HG03469 (cell line): ENCODE measurements at regions not wholly inside any gene's neighbourhood (a gene's known extent, or its start where the extent isn't known, plus 50 kb on each side); places are given as distances from the start of the nearest gene placed in this dataset.

ENCODE experiments used
- ATAC-seq: cut with Tn5 transposase; IDR thresholded peaks from one replicate; pipeline ENCODE4 v1.9.1; 2021; ENCODE audit warnings: mild to moderate bottlenecking, moderate library complexity, moderate number of reproducible peaks; ENCODE audit not compliant: unreplicated experiment

DNA sequence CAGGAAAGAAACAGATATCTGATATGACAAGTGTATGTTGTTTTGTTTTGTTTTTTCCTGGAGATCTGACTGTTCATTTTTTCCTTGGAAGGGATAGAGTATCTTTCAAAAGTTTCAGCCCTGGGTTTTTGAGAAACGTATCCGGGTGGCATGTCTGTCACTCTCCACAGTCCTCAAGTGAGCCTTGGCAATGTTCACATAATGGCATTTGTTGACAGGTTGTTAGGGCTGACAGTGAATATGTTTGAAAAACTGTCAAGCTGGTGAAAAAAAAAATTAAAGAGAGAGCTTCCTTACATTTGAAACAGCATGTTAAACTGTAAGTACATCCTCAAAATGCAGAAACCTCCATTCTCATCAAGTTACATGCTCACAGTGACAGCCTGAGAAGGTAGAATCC is 113.0 kb upstream of the DYNLRB2 start:
- ATAC-seq: no peak

DNA sequence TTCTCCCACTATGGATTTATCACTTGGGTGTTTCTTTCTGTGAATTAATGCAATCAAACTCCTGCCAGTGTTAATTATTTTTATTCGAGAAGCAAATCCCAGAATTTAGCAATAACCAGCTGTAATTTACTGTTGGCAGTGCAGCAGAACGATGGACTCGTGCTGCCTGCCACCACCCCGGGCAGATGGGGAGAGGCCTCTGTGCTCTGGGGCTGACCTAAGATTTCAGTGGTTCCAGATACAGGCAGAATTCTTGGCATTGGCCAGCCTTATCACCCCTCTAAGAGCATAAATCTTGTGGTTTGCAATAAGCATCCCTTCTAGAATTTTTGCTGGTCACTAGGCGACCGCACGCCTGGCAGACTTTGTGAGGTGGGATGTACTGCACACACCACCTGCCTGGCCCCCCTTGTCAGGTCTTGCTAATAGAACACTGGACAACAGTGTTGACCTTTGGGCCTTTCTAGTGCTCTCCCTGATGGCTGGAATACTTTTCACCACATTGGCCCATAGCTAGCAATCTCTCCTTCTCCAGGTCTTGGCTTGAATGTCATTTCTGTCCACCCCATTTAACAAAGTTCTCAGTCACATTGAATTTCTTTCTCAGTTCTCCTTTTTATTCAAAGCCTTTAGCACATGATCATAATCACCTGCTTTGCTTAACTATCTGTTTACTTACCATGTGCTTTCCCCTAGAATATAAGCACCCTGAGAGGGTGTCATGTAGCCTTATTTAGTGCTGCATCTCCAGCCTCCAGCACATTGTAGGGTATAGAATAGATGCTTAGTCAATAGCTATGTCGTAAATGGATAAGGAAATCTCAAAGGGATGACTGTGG is 122.1 kb upstream of the DYNLRB2 start:
- ATAC-seq: no peak

DNA sequence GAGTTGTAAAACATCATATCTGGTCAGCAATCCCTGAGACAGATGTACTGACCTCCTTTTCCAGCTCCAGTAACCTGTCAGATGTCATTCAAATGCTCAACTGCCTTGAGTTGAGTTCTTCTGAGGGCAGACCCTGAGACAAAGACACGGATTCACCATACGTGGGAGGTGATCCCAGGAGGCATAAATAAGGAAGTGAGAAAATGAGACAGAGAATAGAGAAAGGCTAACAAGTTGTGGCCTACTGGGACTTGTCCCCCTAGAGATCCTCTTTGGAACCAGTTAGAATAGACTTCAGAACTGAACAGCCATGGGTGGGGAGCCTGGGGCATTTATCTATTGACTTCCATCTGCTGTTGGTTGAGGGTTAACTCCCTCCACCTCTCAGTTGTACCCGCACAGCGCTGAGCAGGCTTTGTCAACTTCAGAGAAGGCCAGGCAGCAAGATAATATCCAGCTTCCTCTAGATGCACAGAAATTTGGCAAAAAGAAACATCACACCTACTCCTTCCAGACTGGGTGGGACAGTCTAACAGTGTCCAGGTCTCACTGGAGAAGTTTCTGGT is 123.0 kb upstream of the DYNLRB2 start:
- no peak for ATAC-seq

DNA sequence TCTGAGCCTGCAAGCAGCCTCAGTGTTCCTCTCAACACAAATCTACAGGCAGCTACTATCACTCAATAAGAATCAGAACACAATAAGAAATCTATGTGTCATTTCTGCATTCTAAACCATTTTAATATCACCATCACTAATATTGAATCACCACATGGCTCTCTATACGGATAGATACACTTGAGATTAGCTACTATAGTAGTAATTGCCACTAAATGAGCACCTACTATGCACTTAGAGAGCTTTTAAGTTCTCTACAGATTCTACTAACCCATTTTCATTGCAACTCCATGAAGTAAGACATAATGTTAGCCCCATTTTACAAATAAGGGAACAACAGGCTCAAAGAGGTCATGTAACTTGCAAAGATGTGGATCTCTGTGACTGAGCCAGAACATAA is 132.8 kb upstream of the DYNLRB2 start:
- ATAC-seq: no peak

DNA sequence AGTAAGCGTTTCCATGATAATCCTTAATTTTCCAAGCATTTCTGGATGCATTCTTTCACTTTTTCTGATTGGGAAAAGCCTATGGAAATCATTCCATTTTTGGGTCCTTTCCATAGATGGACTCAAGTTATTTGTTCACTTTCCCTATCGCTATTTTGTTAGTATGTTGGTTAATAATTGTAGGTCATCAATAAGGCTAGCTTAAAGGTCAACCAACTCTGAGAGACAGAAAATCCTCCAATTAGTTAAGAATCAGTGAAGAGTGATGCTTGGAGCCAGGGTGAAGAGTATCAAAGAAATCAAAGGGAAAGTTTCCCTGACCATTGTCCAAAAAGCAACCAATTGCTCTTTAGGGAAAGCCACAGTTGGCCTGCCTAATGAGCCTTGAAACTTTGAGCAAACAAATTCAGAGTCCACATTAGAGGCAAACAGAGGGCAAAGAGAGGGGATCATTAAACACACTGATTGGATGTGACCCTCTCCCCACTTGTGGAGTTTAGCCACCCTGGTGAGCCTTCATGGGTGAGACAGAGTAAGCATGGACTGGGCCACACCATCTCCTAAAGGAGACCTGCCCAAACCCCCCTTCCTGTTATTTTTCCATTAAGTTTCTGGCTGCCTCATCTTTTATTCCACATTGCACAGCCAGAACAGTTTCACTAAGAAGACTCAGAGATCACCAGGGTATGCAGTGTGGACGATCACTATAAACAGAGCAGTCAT is 133.4 kb upstream of the DYNLRB2 start:
- no peak for ATAC-seq

DNA sequence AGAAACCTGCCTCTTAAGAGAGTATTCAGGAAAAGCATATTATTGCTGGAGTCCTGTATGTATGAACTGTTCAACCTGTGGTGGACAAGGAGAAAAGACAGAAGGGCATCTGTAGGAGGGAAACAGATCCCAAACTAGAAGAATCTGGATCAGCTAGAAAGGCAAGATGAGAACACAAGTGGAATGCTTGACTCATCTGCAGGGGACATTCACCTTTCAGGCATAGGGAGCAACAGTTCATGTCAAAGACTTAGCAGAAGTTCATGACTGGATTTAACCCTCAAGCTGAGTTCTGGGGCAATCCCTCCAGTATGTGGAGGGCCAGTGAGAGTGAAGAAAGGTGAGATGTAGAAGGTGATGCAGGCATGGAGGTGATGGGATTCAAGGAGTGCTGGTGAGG is 135.9 kb upstream of the DYNLRB2 start:
- ATAC-seq: no peak

DNA sequence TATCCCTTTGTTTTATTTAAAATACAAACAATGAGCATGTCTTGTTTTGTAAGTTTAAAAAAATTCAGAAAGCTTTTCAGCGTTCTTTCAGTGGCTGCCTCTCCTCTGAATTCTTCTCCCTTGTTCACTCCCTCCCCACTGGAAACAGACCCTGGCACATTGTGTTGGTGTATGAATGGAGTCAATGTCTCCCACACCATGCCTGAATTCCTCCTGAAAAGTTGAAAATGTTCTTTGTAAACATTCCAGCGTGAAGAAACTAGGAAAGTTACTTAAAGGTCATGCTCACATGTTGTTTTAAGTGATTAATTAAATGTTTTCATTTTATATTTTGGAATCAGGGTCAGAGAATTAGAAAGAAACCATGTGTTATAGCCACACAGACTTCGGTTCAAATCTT is 136.9 kb upstream of the DYNLRB2 start:
- ATAC-seq: no peak

DNA sequence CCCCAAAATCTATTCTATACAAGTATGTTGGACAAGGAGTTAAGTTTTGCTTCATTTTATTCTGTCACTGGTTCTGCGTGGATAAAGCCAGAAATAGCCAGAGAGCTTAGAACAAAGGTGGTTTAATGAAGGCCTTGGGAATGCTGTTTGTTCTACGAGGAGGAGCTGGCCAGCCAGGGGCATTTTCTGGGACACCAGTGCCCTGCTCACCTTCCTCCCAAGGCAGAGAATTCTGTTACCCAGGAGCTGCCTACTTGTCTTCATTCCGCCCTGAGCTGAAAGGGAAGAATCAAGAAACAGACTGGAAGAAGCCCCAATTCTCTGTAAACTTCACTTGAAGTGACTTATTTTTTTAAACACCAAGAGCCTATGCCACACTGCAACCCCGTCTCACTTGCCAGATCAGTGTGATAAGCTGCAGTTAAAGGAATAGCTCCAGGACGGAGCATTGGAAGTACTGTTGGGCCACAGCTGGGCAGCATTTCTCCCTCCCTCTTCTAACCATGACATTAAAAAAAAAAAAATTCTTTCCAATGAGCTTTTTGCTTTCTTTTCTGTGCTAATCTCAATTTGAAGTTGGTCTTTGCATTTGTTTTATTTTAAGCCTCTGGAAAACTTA is 149.8 kb upstream of the DYNLRB2 start:
- ATAC-seq: no peak

DNA sequence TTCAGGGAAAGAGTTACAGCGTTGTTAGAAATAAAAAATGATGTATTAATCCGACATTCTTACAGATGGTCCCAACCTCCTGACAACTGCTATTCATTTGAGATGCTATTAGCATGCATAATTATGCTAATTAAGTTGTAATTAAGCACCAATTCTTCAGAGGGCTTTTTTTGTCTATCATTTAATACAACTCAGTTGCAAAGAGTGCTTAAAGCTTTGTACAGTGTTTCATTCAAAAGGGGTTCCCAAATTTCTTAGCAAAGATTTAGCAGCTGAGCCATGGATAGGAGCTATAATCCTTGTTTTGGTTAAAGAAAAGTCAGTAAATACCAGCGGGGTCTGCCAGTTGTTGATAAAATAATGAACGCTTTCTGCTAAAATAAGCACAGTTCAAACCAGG is 150.7 kb upstream of the DYNLRB2 start:
- no peak for ATAC-seq

DNA sequence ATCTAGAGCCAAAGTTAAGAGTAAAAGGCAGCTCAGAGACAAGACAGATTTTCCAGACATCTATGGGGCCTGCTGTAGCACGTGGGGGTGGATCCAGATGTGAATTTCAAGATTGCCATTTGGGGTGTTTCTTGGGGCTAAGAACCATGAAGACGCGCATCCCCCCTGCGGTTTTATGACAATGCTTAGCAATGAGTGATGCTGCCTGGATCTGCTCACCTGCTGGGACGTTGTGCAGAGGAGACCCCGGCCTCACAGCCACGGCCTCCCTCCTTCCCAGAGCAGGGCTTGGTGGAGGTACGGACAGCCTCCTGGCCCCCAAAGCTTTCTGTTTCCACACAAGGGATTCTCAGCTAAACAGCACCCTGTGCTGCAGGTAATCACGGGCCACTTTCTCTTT is 151.5 kb upstream of the DYNLRB2 start:
- no peak for ATAC-seq

DNA sequence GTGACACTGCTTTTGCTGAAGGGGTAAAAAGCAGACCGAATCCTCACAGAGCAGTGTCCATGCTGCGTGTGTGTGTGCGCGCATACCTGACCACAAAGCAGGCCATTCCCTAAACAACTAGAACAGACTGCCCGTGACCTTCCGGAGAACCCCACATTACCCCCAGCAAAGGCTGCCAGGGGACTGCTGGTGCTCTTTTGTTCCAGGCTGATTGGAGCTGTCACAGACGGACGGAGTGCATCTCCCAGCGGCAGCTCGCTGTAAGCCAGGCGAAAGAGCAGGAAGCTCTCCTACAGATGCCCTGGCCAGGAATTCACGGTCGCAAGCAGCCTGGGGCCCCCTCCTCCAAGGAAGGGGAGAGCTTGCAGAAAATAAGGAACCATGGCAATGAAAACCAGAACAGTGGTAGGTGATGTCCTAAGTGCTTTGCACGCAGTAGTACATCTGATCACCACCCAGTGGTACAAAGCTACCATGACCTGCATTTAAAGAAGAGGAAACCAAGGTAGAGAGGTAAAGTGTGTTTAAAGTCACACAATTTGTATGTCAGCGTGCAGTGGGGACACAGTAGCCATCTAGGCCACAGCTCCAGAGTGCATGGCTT is 153.4 kb upstream of the DYNLRB2 start:
- no peak for ATAC-seq

DNA sequence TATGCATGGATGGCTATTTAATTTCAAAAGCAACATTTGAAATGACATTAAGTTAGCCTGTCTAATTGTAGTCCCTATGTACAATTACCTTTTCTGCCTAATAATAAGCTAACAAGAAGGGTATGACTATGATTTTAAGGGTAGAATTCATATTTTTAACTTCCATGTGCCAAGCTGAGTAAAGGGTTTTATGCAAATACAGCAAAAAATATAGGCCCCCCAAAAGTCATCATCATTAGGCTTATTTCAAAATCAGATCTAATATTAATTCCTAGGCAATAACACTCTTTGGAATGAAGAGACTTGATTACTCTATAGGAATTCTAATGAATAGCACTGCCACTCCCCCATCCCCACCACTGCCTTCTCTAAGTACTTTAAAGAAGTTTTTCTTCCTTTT is 155.9 kb upstream of the DYNLRB2 start:
- ATAC-seq: no peak

DNA sequence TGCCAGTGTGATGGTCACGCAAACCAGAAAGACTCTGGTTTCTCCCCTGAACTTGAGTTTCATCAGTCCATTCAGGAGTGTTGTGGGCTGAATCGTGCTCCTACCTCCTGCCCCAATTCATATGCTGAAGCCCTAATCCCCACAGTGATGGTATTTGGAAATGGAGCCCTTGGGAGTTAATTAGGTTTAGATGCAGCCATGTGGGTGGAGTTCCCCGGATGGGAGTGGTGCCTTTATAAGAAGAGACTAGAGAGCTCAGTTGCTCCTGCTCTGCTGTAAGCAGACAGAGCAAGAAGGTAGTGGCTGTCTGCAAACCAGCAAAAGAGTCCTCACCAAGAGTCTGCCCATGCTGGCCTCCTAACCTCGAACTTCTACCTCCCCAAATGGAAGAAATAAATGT is 160.3 kb upstream of the DYNLRB2 start:
- ATAC-seq: no peak

DNA sequence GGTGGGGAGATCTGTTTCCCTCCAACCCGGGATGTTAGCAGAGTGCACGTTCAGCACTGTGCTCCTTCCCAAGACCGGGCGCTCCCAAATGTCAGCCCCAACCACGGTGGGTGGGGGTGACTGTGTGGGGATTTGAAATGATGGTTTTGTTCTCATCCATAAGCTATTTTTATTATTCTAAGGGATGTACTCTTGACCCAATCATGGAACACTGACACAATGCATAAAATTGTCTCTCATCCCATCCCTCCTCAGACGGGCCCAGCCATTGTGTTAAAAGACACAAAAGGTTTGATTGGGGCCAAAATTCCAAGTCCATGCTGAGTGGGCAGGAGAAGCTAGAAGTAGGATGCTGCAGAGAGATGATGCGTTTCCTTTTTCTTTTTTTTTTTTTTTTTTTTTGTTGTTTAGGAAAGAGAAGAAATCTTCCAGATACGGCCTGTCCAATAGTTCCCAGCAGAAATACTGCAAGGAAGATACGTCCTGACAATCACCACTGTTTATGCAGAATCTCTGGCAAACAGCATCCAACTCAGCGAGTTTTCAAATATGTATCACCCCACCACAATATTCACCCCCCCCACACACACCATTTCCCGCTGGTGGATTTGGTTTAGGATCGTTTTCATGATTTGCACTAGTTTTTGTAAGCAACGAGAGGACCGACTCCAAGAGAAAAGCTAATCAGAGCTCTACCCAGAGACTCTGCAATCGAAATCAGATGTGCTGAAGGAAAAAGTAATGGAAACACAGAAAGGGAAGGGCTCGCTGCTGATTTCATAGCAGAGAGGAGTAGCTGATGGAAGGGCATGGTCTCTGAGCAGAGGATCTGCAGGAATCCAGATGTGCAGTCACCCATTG is 163.5 kb upstream of the DYNLRB2 start:
- ATAC-seq: no peak

DNA sequence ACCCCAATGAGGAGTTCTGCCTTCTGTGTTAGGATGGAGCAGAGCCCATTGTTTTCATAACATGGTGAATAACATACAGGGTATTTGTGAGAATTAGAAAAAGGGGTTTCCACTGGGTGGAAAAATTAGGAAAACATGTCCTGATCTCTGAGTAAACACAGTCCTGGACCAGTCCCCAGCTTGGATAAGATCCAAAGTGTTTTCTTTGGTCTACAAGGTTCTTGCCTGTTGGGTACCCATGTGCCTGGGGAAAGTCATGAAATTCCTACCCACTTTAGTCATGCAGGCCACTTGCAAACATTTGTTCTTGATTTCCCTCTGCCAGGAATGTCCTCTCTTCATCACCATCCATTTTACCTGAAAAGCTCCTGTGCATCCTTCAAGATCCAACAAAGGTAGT is 164.8 kb upstream of the DYNLRB2 start:
- no peak for ATAC-seq

DNA sequence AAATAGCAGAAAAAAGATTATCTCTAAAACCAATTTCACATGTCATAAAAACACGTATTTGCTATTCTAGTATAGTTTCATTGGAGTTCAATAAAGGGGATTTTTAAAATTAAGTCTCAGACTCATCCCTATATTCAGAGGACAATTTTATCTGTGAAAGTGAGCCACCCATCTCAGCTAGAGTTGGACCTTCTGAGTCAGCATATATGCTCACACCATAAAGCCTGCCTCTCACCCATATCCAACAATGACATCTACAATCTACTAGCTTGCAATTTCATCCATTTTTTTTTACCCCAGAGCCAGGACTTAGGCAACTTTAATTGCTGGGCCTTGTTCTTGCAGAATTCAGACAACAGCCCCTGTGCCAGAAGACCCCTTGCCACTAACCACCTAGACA is 165.3 kb upstream of the DYNLRB2 start:
- no peak for ATAC-seq

DNA sequence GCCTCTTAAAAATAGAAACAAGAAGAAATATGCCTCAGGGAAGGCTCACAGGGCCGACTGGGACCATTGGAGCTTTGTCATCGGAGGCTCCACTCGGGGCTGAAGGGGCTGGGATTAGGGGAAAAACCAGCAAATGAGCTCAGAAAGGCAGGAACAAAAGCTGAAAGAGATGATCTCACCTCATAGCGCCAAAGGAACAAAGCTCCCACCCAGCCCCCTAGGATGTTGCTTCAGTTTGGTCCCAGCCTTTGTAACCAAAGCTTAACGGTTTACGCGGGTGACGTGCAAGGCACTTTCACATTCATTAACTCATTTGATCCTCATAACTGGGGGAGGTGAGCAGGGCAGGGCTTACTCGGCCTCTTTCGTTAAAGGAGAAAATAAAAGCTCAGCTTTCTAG is 168.5 kb upstream of the DYNLRB2 start:
- ATAC-seq: no peak

DNA sequence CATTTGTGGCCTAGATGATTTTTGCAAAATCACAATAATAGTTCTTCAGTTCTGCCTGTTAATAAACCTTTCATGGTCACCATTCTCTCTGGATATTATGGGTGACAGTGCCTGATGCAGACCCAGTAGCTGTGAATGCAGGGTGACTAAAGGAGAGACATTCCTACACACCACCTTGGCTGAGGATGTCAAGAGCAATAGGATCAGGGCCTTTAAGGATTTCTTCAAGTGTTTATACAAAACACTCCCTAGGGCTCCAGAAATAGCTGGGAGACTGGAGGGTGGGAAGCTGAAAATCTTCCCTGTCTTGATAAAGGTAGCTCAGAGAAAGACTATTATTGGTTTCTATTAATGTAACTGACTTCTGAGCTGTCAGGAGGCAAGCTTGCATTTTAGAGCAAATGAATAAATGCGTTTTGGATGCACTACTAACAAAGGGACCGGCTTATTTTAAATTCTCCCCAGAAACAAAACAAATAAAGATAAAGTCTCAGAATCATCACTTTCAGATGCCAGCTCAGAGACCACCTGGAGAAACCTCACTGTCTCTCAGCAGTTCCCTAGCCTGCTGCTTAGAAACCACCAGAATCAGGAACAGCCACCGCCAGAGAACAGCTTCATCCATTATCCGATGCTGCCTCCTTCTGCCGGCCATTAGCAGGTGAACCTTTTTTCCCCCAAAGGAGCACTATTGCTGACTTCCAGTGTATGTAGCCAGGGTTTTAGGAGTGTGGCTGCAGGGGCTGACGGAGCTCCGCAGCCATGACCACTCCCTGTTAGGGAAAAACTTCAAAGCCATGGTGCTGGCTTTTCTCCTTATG is 171.4 kb upstream of the DYNLRB2 start:
- no peak for ATAC-seq

DNA sequence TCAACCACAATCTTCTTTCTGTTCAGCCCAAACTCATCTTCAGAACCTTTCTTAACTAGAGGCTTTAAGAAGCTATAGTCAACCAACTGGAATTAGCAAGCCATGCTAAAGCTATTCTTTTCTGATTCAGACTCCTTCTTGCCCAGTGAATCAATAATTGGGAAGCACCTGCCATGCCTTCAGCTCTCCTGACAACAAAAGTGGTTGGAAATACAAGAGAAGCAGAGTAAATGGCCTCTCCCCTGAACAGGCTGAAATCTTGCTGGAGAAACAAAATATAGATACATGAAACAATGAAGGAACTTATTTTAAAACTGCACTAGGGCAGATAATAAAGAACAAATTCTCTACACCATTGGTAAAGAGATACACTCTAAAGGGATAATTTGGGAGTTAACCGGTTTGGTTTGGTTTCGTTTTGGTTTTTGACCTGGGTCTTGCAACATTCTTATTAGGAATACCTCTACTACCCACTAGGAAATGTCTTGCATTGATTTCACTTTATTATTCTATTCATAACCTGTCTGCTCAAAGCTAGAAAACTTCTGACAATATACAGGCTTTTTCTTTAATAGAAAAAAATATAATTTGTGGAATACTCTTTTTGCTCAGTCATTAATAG is 173.6 kb upstream of the DYNLRB2 start:
- no peak for ATAC-seq
